ENCODE measurements at regions not wholly inside any gene's neighbourhood (a gene's known extent, or its start where the extent isn't known, plus 50 kb on each side); places are given as distances from the start of the nearest gene placed in this dataset.
"Not testable (repeated sequence)": the region's sequence is repeated elsewhere in the genome, so short reads cannot be mapped to it uniquely, and the experiment has no call there.

- DNase-seq (ENCODE audit: low spot score) = no peak
Measured at GRCh38 chr12:102298022-102298421, 100.4 kb upstream of the PMCH start.

- DNase-seq (ENCODE audit: low spot score) = no peak
Measured at GRCh38 chr12:102297412-102297811, 99.8 kb upstream of the PMCH start.

- DNase-seq (ENCODE audit: low spot score) = no peak
Measured at GRCh38 chr12:102294568-102294967, 96.9 kb upstream of the PMCH start.

GRCh38 chr12:102291498-102292440, 94.1 kb upstream of the PMCH start:
- not testable (repeated sequence) for DNase-seq (ENCODE audit: low spot score)

GRCh38 chr12:102289702-102290101, 92.1 kb upstream of the PMCH start:
- DNase-seq (ENCODE audit: low spot score) = not testable (repeated sequence)

- DNase-seq (ENCODE audit: low spot score) = no peak
Measured at GRCh38 chr12:102281231-102281630, 83.6 kb upstream of the PMCH start.

- not testable (repeated sequence) for DNase-seq (ENCODE audit: low spot score)
Measured at GRCh38 chr12:102255687-102256086, 58.1 kb upstream of the PMCH start.

GRCh38 chr12:102251005-102251404, 53.4 kb upstream of the PMCH start:
- not testable (repeated sequence) for DNase-seq (ENCODE audit: low spot score)

GRCh38 chr12:102249079-102249841, 51.6 kb upstream of the PMCH start:
- no peak for DNase-seq (ENCODE audit: low spot score)

Data from HuH-7 (cell line).